H1 (cell line): ENCODE measurements at regions not wholly inside any gene's neighbourhood (a gene's known extent, or its start where the extent isn't known, plus 50 kb on each side); places are given as distances from the start of the nearest gene placed in this dataset.

Experiments used
- CTCF ChIA-PET: fragments of 300-600 bp; sonication (Branson Sonifier 250); formaldehyde crosslinking; loops from one replicate; lab custom pipeline; 2021; ENCODE audit not compliant: partially characterized antibody; lab: Charles Lee
- POLR2A ChIA-PET: fragments of 300-600 bp; sonication (Branson Sonifier 250); formaldehyde crosslinking; loops from one replicate; lab custom pipeline; 2021; ENCODE audit warnings: inconsistent platforms; ENCODE audit not compliant: partially characterized antibody; lab: Charles Lee
- DNase-seq, 2 experiments: peaks; one replicate each; pipeline versions ENCODE4 v3.0.0 to v3.0.0-alpha.2; 2010 to 2022; ENCODE audit warnings: low spot score in 2 of 2, low read depth in 1 of 2, mixed read lengths in 1 of 2
- FAIRE-seq: peaks from 2 replicates; lab custom pipeline; 2011; peaks lifted over from hg19 to GRCh38; lab: Jason Lieb, UNC
- H2AFZ ChIP-seq: 2 replicates; pipeline ENCODE4 v1.8.1; 2012; ENCODE audit warnings: low read length, inconsistent platforms
- H2AK5ac ChIP-seq: 2 replicates; pipeline ENCODE4 v1.6.1; 2013; ENCODE audit warnings: low read depth, low read length
- H2BK120ac ChIP-seq: replicated peaks from 2 replicates; pipeline ENCODE3; 2013; ENCODE audit warnings: low read depth, low read length, inconsistent platforms
- H2BK12ac ChIP-seq: 2 replicates; pipeline ENCODE4 v1.6.1; 2013; ENCODE audit warnings: low read depth, low read length
- H2BK15ac ChIP-seq: 2 replicates; pipeline ENCODE4 v1.6.1; 2013; ENCODE audit warnings: low read length
- H2BK20ac ChIP-seq: 2 replicates; pipeline ENCODE4 v1.6.1; 2013; ENCODE audit warnings: low read length
- H2BK5ac ChIP-seq: 2 replicates; pipeline ENCODE4 v1.6.1; 2013; ENCODE audit warnings: low read depth, low read length
- H3K14ac ChIP-seq: 2 replicates; pipeline ENCODE4 v1.6.1; 2013; ENCODE audit warnings: inconsistent platforms; ENCODE audit not compliant: insufficient read length
- H3K18ac ChIP-seq: 2 replicates; pipeline ENCODE4 v1.6.1; 2013; ENCODE audit warnings: low read length; ENCODE audit errors: extremely low read depth
- H3K23ac ChIP-seq: 2 replicates; pipeline ENCODE4 v1.6.1; 2013; ENCODE audit warnings: inconsistent platforms; ENCODE audit not compliant: insufficient read length
- H3K23me2 ChIP-seq: 2 replicates; pipeline ENCODE4 v1.6.1; 2013; ENCODE audit warnings: low read depth, low read length
- H3K27ac ChIP-seq: 2 replicates; pipeline ENCODE4 v1.6.1; 2011; ENCODE audit warnings: low read depth, low read length, inconsistent platforms
- H3K27me3 ChIP-seq, 4 experiments: replicated peaks in 1 of 4; 1 replicate in 1 of 4; 2 replicates in 3 of 4; pipeline versions ENCODE4 v1.6.1 to v1.8.1; 2011 to 2013; ENCODE audit warnings: low read length in 3 of 4, mild to moderate bottlenecking in 3 of 4, inconsistent platforms in 2 of 4, mixed read lengths in 2 of 4, moderate library complexity in 1 of 4; ENCODE audit not compliant: control insufficient read depth in 3 of 4, insufficient read depth in 3 of 4; ENCODE audit errors: extremely low read depth in 1 of 4
- H3K36me3 ChIP-seq, 4 experiments: 2 replicates each; pipeline versions ENCODE4 v1.6.1 to v1.8.1; 2011 to 2013; ENCODE audit warnings: mild to moderate bottlenecking in 4 of 4, low read length in 3 of 4, moderate library complexity in 2 of 4, control low read depth in 1 of 4, inconsistent platforms in 1 of 4; ENCODE audit not compliant: insufficient read depth in 4 of 4, control insufficient read depth in 2 of 4
- H3K4ac ChIP-seq: replicated peaks from 2 replicates; pipeline ENCODE3; 2013; ENCODE audit warnings: low read length, low read depth, mixed read lengths, inconsistent platforms; ENCODE audit not compliant: insufficient read length
- H3K4me1 ChIP-seq, 4 experiments: replicated peaks in 1 of 4; 1 replicate in 1 of 4; 2 replicates in 3 of 4; pipeline versions ENCODE4 v1.6.1 to v1.8.1; 2011 to 2013; ENCODE audit warnings: low read length in 3 of 4, inconsistent platforms in 2 of 4, mixed read lengths in 1 of 4; ENCODE audit not compliant: insufficient read depth in 4 of 4, control insufficient read depth in 3 of 4
- H3K4me2 ChIP-seq, 2 experiments: 2 replicates each; pipeline versions ENCODE4 v1.6.1 to v1.8.1; 2011 to 2013; ENCODE audit warnings: low read depth in 2 of 2, low read length in 2 of 2, control low read depth in 1 of 2, inconsistent platforms in 1 of 2, mild to moderate bottlenecking in 1 of 2; ENCODE audit not compliant: insufficient read depth in 1 of 2
- H3K4me3 ChIP-seq, 4 experiments: fragments of 200-600, 300-600 bp in 1 of 4; sonication (generic), shearing (Covaris generic), sonication (Bioruptor Twin) in 1 of 4; 2 replicates each; pipeline versions ENCODE4 v1.5.1 to v1.8.1; 2011 to 2016; ENCODE audit warnings: low read length in 4 of 4, low read depth in 3 of 4, control low read depth in 2 of 4, inconsistent platforms in 2 of 4, mild to moderate bottlenecking in 2 of 4, mixed read lengths in 1 of 4, moderate library complexity in 1 of 4; ENCODE audit not compliant: insufficient read depth in 2 of 4; ENCODE audit errors: extremely low read depth in 1 of 4
- H3K56ac ChIP-seq: replicated peaks from 2 replicates; pipeline ENCODE3; 2013; ENCODE audit warnings: low read depth, mild to moderate bottlenecking, mixed read lengths, low read length, inconsistent platforms; ENCODE audit not compliant: insufficient read length
- H3K79me1 ChIP-seq: 2 replicates; pipeline ENCODE4 v1.6.1; 2013; ENCODE audit warnings: low read depth, low read length, control low read depth
- H3K79me2 ChIP-seq, 2 experiments: 2 replicates each; pipeline versions ENCODE4 v1.6.1 to v1.8.1; 2012 to 2013; ENCODE audit warnings: low read length in 2 of 2, mild to moderate bottlenecking in 2 of 2, inconsistent platforms in 1 of 2; ENCODE audit not compliant: insufficient read depth in 2 of 2, control insufficient read depth in 1 of 2
- H3K9ac ChIP-seq, 4 experiments: replicated peaks in 1 of 4; 1 replicate in 1 of 4; 2 replicates in 3 of 4; pipeline versions ENCODE4 v1.6.1 to v1.8.1; 2011 to 2013; ENCODE audit warnings: low read depth in 3 of 4, low read length in 3 of 4, control low read depth in 2 of 4, mild to moderate bottlenecking in 2 of 4, moderate library complexity in 2 of 4, inconsistent platforms in 1 of 4; ENCODE audit errors: extremely low read depth in 1 of 4
- H3K9me3 ChIP-seq, 2 experiments: 2 replicates each; pipeline versions ENCODE4 v1.6.1 to v1.8.1; 2012 to 2013; ENCODE audit warnings: mild to moderate bottlenecking in 2 of 2, moderate library complexity in 2 of 2, control low read depth in 1 of 2, inconsistent platforms in 1 of 2, low read depth in 1 of 2, low read length in 1 of 2, mixed read lengths in 1 of 2; ENCODE audit not compliant: insufficient read depth in 2 of 2
- H4K20me1 ChIP-seq, 2 experiments: replicated peaks in 1 of 2; 2 replicates each; pipeline versions ENCODE3 to v1.8.1; 2011 to 2013; ENCODE audit warnings: inconsistent platforms in 2 of 2, low read length in 2 of 2, mild to moderate bottlenecking in 1 of 2; ENCODE audit not compliant: insufficient read depth in 2 of 2, control insufficient read depth in 1 of 2
- H4K5ac ChIP-seq: 2 replicates; pipeline ENCODE4 v1.6.1; 2013; ENCODE audit warnings: low read length, low read depth, mixed read lengths, inconsistent platforms; ENCODE audit not compliant: insufficient read length
- H4K8ac ChIP-seq: 2 replicates; pipeline ENCODE4 v1.8.0; 2013; ENCODE audit warnings: mild to moderate bottlenecking, moderate library complexity, low read length, inconsistent platforms; ENCODE audit not compliant: insufficient read depth; ENCODE audit errors: extremely low read depth
- H4K91ac ChIP-seq: replicated peaks from 2 replicates; pipeline ENCODE3; 2013; ENCODE audit warnings: low read length, mixed read lengths, inconsistent platforms; ENCODE audit not compliant: insufficient read length
- ASH2L ChIP-seq: fragments of 200-600, 300-600 bp; sonication (generic); IDR thresholded peaks from one replicate; pipeline ENCODE4 v1.7.1; 2017; ENCODE audit warnings: low read length
- BRCA1 ChIP-seq: IDR thresholded peaks from 2 replicates; pipeline ENCODE4 v1.6.1; 2012; ENCODE audit warnings: low read depth, low read length, improper control_type of control experiment
- CEBPB ChIP-seq: IDR thresholded peaks from 2 replicates; pipeline ENCODE4 v1.6.1; 2012; ENCODE audit warnings: low read depth, low read length
- GTF2F1 ChIP-seq: IDR thresholded peaks from 2 replicates; pipeline ENCODE4 v1.6.1; 2012; ENCODE audit warnings: low read depth, low read length, improper control_type of control experiment, borderline replicate concordance
- JUND ChIP-seq: IDR thresholded peaks from 2 replicates; pipeline ENCODE4 v1.6.1; 2011; ENCODE audit warnings: mild to moderate bottlenecking, improper control_type of control experiment, low read length
- PHF8 ChIP-seq: fragments of 200-600 bp; sonication (generic); conservative IDR thresholded peaks from 2 replicates; pipeline ENCODE4 v1.7.1; 2012; ENCODE audit warnings: low read depth, mild to moderate bottlenecking, inconsistent platforms, low read length, moderate library complexity
- SRF ChIP-seq: IDR thresholded peaks from 2 replicates; pipeline ENCODE4 v1.6.1; 2011; ENCODE audit warnings: mild to moderate bottlenecking, low read depth, low read length, moderate library complexity
- SUZ12 ChIP-seq: fragments of 200-600 bp; sonication (generic); IDR thresholded peaks from 2 replicates; pipeline ENCODE4 v1.6.1; 2012; ENCODE audit warnings: mild to moderate bottlenecking, inconsistent platforms, low read length, moderate library complexity, mixed read lengths
- TBP ChIP-seq: IDR thresholded peaks from 2 replicates; pipeline ENCODE4 v1.6.1; 2011; ENCODE audit warnings: low read depth, low read length, improper control_type of control experiment
- TCF12 ChIP-seq: IDR thresholded peaks from 2 replicates; pipeline ENCODE4 v1.6.1; 2011; ENCODE audit warnings: low read depth, mild to moderate bottlenecking, low read length
- USF2 ChIP-seq: IDR thresholded peaks from 2 replicates; pipeline ENCODE4 v1.6.1; 2011; ENCODE audit warnings: low read length, improper control_type of control experiment
- YY1 ChIP-seq: IDR thresholded peaks from 2 replicates; pipeline ENCODE4 v1.6.1; 2011; ENCODE audit warnings: low read depth, mild to moderate bottlenecking, low read length
- ZNF274 ChIP-seq: IDR thresholded peaks from 2 replicates; pipeline ENCODE4 v1.7.0; 2012; ENCODE audit warnings: low read length, borderline replicate concordance; ENCODE audit errors: extremely low read depth
- whole genome bisulfite sequencing, 2 experiments: shearing (Covaris generic) in 1 of 2; methylation state at CpG; one replicate each; pipeline versions ENCODE4 v1.1.6 to v1.1.7; 2013 to 2015; ENCODE audit warnings: low lambda C conversion rate in 2 of 2, mixed read lengths in 2 of 2, inconsistent platforms in 1 of 2, low coverage in 1 of 2, missing lambda C conversion rate in 1 of 2; ENCODE audit not compliant: insufficient replicate concordance in 2 of 2, insufficient coverage in 1 of 2, insufficient read length in 1 of 2; ENCODE audit errors: extremely low coverage in 1 of 2, missing lambda C conversion rate in 1 of 2; 5-methylcytosine and 5-hydroxymethylcytosine counted together
- TF ChIP-seq, protein P1 (sequence below): IDR thresholded peaks from 2 replicates; pipeline ENCODE4 v1.6.1; 2012; ENCODE audit warnings: low read length, inconsistent platforms

GRCh38 chr2:48075631-48076030 lies 169.3 kb upstream of the FBXO11 start:
- Histone ChIP-seq H3K4me1 (no peaks in the 10 kb centered on the region), H3K4me2 (no peak overlapping the region), H3K23me2 (no peaks in the 10 kb centered on the region), H3K79me2 (no peaks in the 10 kb centered on the region), H2BK12ac (no peak overlapping the region), H4K91ac (no peak overlapping the region), H3K23ac (no peak overlapping the region), H4K8ac (no peak overlapping the region), H3K79me1 (no peaks in the 10 kb centered on the region), H3K14ac (no peak overlapping the region), H4K5ac (no peak overlapping the region), H3K27ac (no peak overlapping the region), H2BK20ac (no peak overlapping the region), H3K18ac (no peak overlapping the region), H2BK120ac (no peak overlapping the region), H2AK5ac (no peak overlapping the region), H3K9me3 (no peaks in the 10 kb centered on the region), H3K9ac (no peak overlapping the region), H4K20me1 (no peaks in the 10 kb centered on the region), H2BK5ac (no peak overlapping the region), H2AFZ (no peak overlapping the region), H3K4me3 (no peak overlapping the region), H3K4ac (no peak overlapping the region), H3K56ac (no peak overlapping the region), H3K36me3 (no peaks in the 10 kb centered on the region), H2BK15ac (no peak overlapping the region), H3K27me3 (no peaks in the 10 kb centered on the region)
- DNase-seq (no peak), FAIRE-seq (no peak)
- WGBS, 2 experiments = 84% methylated on average over 2 of the region's 2 CpGs; no CpG with 5 or more reads in 1 of the 2 experiments
- POLR2A ChIA-PET = no interaction called here
- CTCF ChIA-PET = interaction anchor here (0.8 kb wide), 1 partner anchor 10 kb away, joined by 3 read pairs; no protein-coding TSS in a partner anchor
- TF ChIP-seq ZNF274 (no peak), CEBPB (no peak), BRCA1 (no peak), SRF (no peak), GTF2F1 (no peak), JUND (no peak), TCF12 (no peak), ASH2L (no peak), USF2 (no peak), PHF8 (no peak), TBP (no peak), YY1 (no peak), SUZ12 (no peak)
- TF ChIP-seq, protein P1, sequence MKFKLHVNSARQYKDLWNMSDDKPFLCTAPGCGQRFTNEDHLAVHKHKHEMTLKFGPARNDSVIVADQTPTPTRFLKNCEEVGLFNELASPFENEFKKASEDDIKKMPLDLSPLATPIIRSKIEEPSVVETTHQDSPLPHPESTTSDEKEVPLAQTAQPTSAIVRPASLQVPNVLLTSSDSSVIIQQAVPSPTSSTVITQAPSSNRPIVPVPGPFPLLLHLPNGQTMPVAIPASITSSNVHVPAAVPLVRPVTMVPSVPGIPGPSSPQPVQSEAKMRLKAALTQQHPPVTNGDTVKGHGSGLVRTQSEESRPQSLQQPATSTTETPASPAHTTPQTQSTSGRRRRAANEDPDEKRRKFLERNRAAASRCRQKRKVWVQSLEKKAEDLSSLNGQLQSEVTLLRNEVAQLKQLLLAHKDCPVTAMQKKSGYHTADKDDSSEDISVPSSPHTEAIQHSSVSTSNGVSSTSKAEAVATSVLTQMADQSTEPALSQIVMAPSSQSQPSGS = no peak
